Ectodermal cell (in vitro differentiated cells): ENCODE measurements at regions not wholly inside any gene's neighbourhood (a gene's known extent, or its start where the extent isn't known, plus 50 kb on each side); places are given as distances from the start of the nearest gene placed in this dataset.

ENCODE experiments used
- H3K27ac ChIP-seq: 2 replicates; pipeline ENCODE4 v1.7.0; 2013; ENCODE audit warnings: mild to moderate bottlenecking, low read depth, low read length; ENCODE audit not compliant: insufficient read depth, poor library complexity, severe bottlenecking
- H3K27me3 ChIP-seq: 2 replicates; pipeline ENCODE4 v1.7.0; 2013; ENCODE audit warnings: mild to moderate bottlenecking, low read length; ENCODE audit not compliant: insufficient read depth, control insufficient read depth, poor library complexity, severe bottlenecking
- H3K36me3 ChIP-seq: one replicate; pipeline ENCODE4 v1.7.0; 2013; ENCODE audit warnings: low read length; ENCODE audit not compliant: control insufficient read depth, insufficient read depth
- H3K4me1 ChIP-seq: one replicate; pipeline ENCODE4 v1.7.0; 2013; ENCODE audit warnings: low read length; ENCODE audit not compliant: control insufficient read depth, insufficient read depth
- H3K4me3 ChIP-seq: 2 replicates; pipeline ENCODE4 v1.7.0; 2013; ENCODE audit warnings: low read depth, low read length, control low read depth; ENCODE audit not compliant: insufficient read depth
- H3K9me3 ChIP-seq: 2 replicates; pipeline ENCODE4 v1.7.0; 2013; ENCODE audit warnings: mild to moderate bottlenecking, low read length, moderate library complexity; ENCODE audit not compliant: control insufficient read depth
- WGBS, 2 experiments: methylation state at CpG; one replicate each; pipeline ENCODE4 v1.1.7; 2013; ENCODE audit warnings: missing lambda C conversion rate in 2 of 2; 5-methylcytosine and 5-hydroxymethylcytosine counted together

GRCh38 chrX:15985937-15986336, 131.3 kb upstream of the AP1S2 start:
- Histone ChIP-seq H3K4me1 (no peaks in the 10 kb centered on the region), H3K36me3 (no peaks in the 10 kb centered on the region), H3K9me3 (no peaks in the 10 kb centered on the region), H3K4me3 (no peak overlapping the region), H3K27ac (no peak overlapping the region), H3K27me3 (no peaks in the 10 kb centered on the region)
- WGBS, 2 experiments = 100% methylated on average over 2 of the region's 2 CpGs

GRCh38 chrX:15983034-15983433, 128.4 kb upstream of the AP1S2 start:
- 86 to 89% methylated on average over 1 of the region's 1 CpG for WGBS, 2 experiments
- no peaks in the 10 kb centered on the region for H3K4me1 ChIP-seq
- H3K36me3 ChIP-seq = no peaks in the 10 kb centered on the region

GRCh38 chrX:15977644-15978043, 123.0 kb upstream of the AP1S2 start:
- Histone ChIP-seq H3K27me3 (no peaks in the 10 kb centered on the region), H3K27ac (no peak overlapping the region)
- 92 to 94% methylated on average over 3 of the region's 3 CpGs for WGBS, 2 experiments

More at GRCh38 chrX:15983034-15983433, 128.4 kb upstream of the AP1S2 start:
- H3K27ac ChIP-seq = no peak overlapping the region
- no peaks in the 10 kb centered on the region for H3K9me3 ChIP-seq
- H3K4me3 ChIP-seq = no peak overlapping the region
- no peaks in the 10 kb centered on the region for H3K27me3 ChIP-seq

GRCh38 chrX:15976396-15976795, 121.8 kb upstream of the AP1S2 start:
- no peaks in the 10 kb centered on the region for H3K27me3 ChIP-seq
- no peaks in the 10 kb centered on the region for H3K4me1 ChIP-seq
- 100% methylated on average over 1 of the region's 1 CpG for WGBS, 2 experiments
- H3K36me3 ChIP-seq = no peaks in the 10 kb centered on the region
- no peak overlapping the region for H3K27ac ChIP-seq
- no peaks in the 10 kb centered on the region for H3K9me3 ChIP-seq
- no peak overlapping the region for H3K4me3 ChIP-seq

More at GRCh38 chrX:15977644-15978043, 123.0 kb upstream of the AP1S2 start:
- Histone ChIP-seq H3K36me3 (no peaks in the 10 kb centered on the region), H3K9me3 (no peaks in the 10 kb centered on the region), H3K4me1 (no peaks in the 10 kb centered on the region), H3K4me3 (no peak overlapping the region)

GRCh38 chrX:15973946-15974345, 119.3 kb upstream of the AP1S2 start:
- no peaks in the 10 kb centered on the region for H3K4me1 ChIP-seq
- WGBS, 2 experiments = 92 to 97% methylated on average over 3 of the region's 3 CpGs
- H3K27me3 ChIP-seq = no peaks in the 10 kb centered on the region
- H3K36me3 ChIP-seq = no peaks in the 10 kb centered on the region
- no peaks in the 10 kb centered on the region for H3K9me3 ChIP-seq
- no peak overlapping the region for H3K27ac ChIP-seq
- H3K4me3 ChIP-seq = no peak overlapping the region

- no peaks in the 10 kb centered on the region for H3K4me1 ChIP-seq
- H3K4me3 ChIP-seq = no peak overlapping the region
- 80 to 83% methylated on average over 2 of the region's 2 CpGs for WGBS, 2 experiments
- no peaks in the 10 kb centered on the region for H3K36me3 ChIP-seq
- H3K27me3 ChIP-seq = no peaks in the 10 kb centered on the region
- no peak overlapping the region for H3K27ac ChIP-seq
- no peaks in the 10 kb centered on the region for H3K9me3 ChIP-seq
Observed at GRCh38 chrX:15973299-15973698, 118.7 kb upstream of the AP1S2 start.

GRCh38 chrX:15971696-15972095, 117.1 kb upstream of the AP1S2 start:
- H3K4me1 ChIP-seq = no peaks in the 10 kb centered on the region
- H3K9me3 ChIP-seq = no peaks in the 10 kb centered on the region
- H3K36me3 ChIP-seq = no peaks in the 10 kb centered on the region
- 90 to 100% methylated on average over 3 to 4 of the region's 4 CpGs for WGBS, 2 experiments
- H3K27ac ChIP-seq = no peak overlapping the region
- H3K4me3 ChIP-seq = no peak overlapping the region
- no peaks in the 10 kb centered on the region for H3K27me3 ChIP-seq

GRCh38 chrX:15963858-15964257, 109.2 kb upstream of the AP1S2 start:
- WGBS, 2 experiments = 100% methylated on average over 1 of the region's 1 CpG
- H3K4me3 ChIP-seq = no peak overlapping the region
- H3K36me3 ChIP-seq = no peaks in the 10 kb centered on the region
- no peaks in the 10 kb centered on the region for H3K9me3 ChIP-seq
- H3K27me3 ChIP-seq = no peaks in the 10 kb centered on the region
- H3K27ac ChIP-seq = no peak overlapping the region
- peaks cover 5% of the 10 kb centered on the region for H3K4me1 ChIP-seq

- H3K4me1 ChIP-seq = peaks cover 4% of the 10 kb centered on the region
- H3K27me3 ChIP-seq = no peaks in the 10 kb centered on the region
- no peaks in the 10 kb centered on the region for H3K9me3 ChIP-seq
- H3K36me3 ChIP-seq = no peaks in the 10 kb centered on the region
- H3K4me3 ChIP-seq = no peak overlapping the region
- H3K27ac ChIP-seq = no peak overlapping the region
- 100% methylated on average over 1 of the region's 2 CpGs; no CpG with 5 or more reads in 1 of the 2 experiments for WGBS, 2 experiments
Observed at GRCh38 chrX:15960237-15960636, 105.6 kb upstream of the AP1S2 start.

- Histone ChIP-seq H3K27ac (peak overlapping the region; percentile 50), H3K4me3 (no peak overlapping the region)
- 12 to 16% methylated on average over 9 of the region's 9 CpGs for WGBS, 2 experiments
Observed at GRCh38 chrX:15956681-15957080, 102.1 kb upstream of the AP1S2 start.

GRCh38 chrX:15953801-15954200, 99.2 kb upstream of the AP1S2 start:
- H3K4me1 ChIP-seq = no peaks in the 10 kb centered on the region
- H3K4me3 ChIP-seq = no peak overlapping the region
- no peak overlapping the region for H3K27ac ChIP-seq
- H3K27me3 ChIP-seq = no peaks in the 10 kb centered on the region
- no peaks in the 10 kb centered on the region for H3K9me3 ChIP-seq
- H3K36me3 ChIP-seq = no peaks in the 10 kb centered on the region
- WGBS, 2 experiments = 76 to 84% methylated on average over 2 of the region's 2 CpGs

More at GRCh38 chrX:15956681-15957080, 102.1 kb upstream of the AP1S2 start:
- H3K9me3 ChIP-seq = no peaks in the 10 kb centered on the region
- no peaks in the 10 kb centered on the region for H3K27me3 ChIP-seq
- no peaks in the 10 kb centered on the region for H3K36me3 ChIP-seq
- H3K4me1 ChIP-seq = no peaks in the 10 kb centered on the region
